BJ (cell line): ENCODE measurements at regions not wholly inside any gene's neighbourhood (a gene's known extent, or its start where the extent isn't known, plus 50 kb on each side); places are given as distances from the start of the nearest gene placed in this dataset.

Experiments
- CTCF ChIA-PET: fragments of 350-600 bp; formaldehyde crosslinking; extraction: SDS; loops from one replicate; lab custom pipeline; 2021; ENCODE audit warnings: antibody characterized with exemption, inconsistent platforms; lab: Yijun Ruan, JAX
- POLR2A ChIA-PET: fragments of 300-600 bp; sonication (Branson Sonifier 250); formaldehyde crosslinking; extraction: SDS; loops from one replicate; lab custom pipeline; 2021; ENCODE audit warnings: antibody characterized with exemption; lab: Charles Lee
- DNase-seq: peaks from one replicate; pipeline ENCODE4 v3.0.0-alpha.2; 2011; ENCODE audit warnings: low read depth
- H3K27me3 ChIP-seq: 2 replicates; pipeline ENCODE4 v1.6.0; 2011; ENCODE audit warnings: low read length; ENCODE audit not compliant: control insufficient read depth, insufficient read depth
- H3K36me3 ChIP-seq: 2 replicates; pipeline ENCODE4 v1.5.1; 2011; ENCODE audit warnings: low read length; ENCODE audit not compliant: control insufficient read depth, insufficient read depth
- H3K4me3 ChIP-seq: 2 replicates; pipeline ENCODE4 v1.5.1; 2011; ENCODE audit warnings: low read depth, mild to moderate bottlenecking, control low read depth, low read length
- TF ChIP-seq, protein P1 (sequence below): IDR thresholded peaks from 2 replicates; pipeline ENCODE4 v1.5.1; 2011; ENCODE audit warnings: low read depth, mild to moderate bottlenecking, control low read depth, inconsistent platforms, low read length, moderate library complexity; ENCODE audit not compliant: insufficient read depth

DNA sequence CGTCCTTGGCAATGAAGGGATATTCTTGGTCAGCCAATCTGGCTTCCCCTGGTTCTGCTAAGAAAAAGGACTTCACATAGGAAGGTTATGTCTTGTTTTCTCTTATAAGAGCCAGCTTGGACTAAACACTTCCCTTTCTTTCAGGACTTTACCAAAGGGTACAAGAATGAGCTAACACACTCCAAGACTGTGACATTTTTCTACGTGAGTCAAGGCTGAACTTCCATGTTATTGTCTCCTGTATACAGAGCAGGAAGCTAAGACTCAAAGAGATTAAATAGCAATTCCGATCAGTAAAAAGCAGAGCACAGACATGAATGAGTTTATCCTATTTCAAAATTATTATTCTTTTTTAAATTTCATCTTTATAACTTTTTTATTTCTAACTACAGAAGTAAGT lies 63.3 kb upstream of the STT3B start:
- CTCF ChIA-PET: no interaction called here
- H3K27me3 ChIP-seq: peaks cover 4% of the 10 kb centered on the region
- DNase-seq: no peak
- TF ChIP-seq, protein P1, sequence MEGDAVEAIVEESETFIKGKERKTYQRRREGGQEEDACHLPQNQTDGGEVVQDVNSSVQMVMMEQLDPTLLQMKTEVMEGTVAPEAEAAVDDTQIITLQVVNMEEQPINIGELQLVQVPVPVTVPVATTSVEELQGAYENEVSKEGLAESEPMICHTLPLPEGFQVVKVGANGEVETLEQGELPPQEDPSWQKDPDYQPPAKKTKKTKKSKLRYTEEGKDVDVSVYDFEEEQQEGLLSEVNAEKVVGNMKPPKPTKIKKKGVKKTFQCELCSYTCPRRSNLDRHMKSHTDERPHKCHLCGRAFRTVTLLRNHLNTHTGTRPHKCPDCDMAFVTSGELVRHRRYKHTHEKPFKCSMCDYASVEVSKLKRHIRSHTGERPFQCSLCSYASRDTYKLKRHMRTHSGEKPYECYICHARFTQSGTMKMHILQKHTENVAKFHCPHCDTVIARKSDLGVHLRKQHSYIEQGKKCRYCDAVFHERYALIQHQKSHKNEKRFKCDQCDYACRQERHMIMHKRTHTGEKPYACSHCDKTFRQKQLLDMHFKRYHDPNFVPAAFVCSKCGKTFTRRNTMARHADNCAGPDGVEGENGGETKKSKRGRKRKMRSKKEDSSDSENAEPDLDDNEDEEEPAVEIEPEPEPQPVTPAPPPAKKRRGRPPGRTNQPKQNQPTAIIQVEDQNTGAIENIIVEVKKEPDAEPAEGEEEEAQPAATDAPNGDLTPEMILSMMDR: no peak
- no peak overlapping the region for H3K4me3 ChIP-seq
- POLR2A ChIA-PET: no interaction called here
- H3K36me3 ChIP-seq: no peaks in the 10 kb centered on the region

DNA sequence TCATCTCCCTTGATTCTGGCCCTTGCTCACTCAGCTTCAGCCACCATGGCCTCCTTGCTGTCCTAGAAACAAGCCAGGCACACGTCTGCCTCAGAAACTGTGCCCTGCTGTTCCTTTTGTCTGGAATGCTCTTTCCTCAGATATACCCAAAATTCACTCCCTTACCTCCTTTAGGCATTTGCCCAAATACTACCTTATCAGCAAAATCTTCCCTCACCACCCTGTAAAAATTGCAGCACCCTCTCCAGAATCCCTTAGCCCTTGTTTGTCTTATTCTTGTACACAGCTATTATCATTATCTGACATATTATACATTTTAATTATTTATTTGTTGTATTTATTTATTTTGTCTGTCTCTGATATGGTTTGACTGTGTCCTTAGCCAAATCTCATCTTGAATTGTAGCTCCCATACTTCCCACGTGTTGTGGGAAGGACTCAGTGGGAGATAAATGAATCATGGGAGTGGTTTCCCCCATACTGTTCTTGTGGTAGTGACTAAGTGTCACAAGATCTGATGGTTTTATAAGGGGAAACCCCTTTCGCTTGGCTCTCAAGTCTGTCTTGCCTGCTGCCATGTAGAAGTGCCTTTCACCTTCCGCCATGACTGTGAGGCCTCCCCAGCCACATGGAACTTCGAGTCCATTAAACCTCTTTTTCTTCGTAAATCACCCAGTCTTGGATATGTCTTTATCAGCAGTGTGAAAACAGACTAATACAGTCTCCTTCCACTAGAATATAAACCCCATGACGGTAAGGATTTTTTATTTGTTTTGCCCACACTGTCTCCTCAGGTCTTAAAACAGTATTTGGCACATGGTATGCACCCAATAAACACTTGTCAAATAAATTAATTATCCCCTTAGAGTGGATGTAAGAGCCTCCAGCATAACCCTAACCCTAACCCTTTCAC lies 60.0 kb upstream of the STT3B start:
- TF ChIP-seq, protein P1: no peak
- no peak for DNase-seq
- ChIA-PET POLR2A (no interaction called here), CTCF (no interaction called here)
- Histone ChIP-seq H3K4me3 (no peak overlapping the region), H3K27me3 (peaks cover 2% of the 10 kb centered on the region), H3K36me3 (no peaks in the 10 kb centered on the region)

DNA sequence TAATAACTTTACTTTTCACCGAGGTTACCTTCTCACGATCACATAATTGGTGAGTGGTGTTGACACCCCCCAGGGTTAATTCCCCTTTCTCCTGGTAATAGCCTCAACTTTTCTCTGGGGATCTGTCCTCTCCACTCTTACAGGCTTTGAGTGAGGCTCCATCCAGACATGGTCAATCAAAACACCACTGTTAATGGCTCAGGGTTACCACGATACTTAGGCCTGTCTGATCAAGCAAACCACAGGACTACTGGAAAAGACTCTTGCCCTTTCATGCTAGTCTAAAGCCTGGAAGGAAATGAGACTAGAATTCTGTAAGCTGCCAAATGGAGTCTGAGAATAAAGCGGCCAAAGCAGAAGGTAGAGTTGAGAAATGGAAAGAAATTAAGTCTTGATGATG lies 56.5 kb upstream of the STT3B start:
- CTCF ChIA-PET: no interaction called here
- no peaks in the 10 kb centered on the region for H3K27me3 ChIP-seq
- no peak overlapping the region for H3K4me3 ChIP-seq
- POLR2A ChIA-PET: no interaction called here
- no peak for DNase-seq
- H3K36me3 ChIP-seq: no peaks in the 10 kb centered on the region
- TF ChIP-seq, protein P1: no peak

DNA sequence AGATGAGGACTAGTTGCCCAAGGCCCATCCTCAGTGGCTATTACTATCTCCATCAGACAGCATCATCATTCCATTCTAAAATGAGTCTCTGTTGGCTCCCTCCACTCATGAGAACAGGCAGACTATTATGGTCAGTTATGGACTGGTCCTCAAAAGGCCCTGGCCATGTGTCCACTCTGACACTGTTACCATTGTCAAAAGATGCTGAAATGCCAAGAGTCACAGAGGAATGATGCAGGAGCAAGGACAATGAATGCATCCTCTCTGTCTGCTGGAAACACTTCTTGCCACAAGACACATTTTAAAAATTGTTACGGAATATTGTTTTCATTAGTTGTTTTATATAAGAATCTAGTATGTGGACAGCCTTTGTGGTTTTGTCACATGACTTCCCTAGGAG lies 53.3 kb upstream of the STT3B start:
- Histone ChIP-seq H3K4me3 (no peak overlapping the region), H3K36me3 (no peaks in the 10 kb centered on the region), H3K27me3 (no peaks in the 10 kb centered on the region)
- CTCF ChIA-PET: no interaction called here
- no peak for DNase-seq
- TF ChIP-seq, protein P1: no peak
- POLR2A ChIA-PET: no interaction called here

DNA sequence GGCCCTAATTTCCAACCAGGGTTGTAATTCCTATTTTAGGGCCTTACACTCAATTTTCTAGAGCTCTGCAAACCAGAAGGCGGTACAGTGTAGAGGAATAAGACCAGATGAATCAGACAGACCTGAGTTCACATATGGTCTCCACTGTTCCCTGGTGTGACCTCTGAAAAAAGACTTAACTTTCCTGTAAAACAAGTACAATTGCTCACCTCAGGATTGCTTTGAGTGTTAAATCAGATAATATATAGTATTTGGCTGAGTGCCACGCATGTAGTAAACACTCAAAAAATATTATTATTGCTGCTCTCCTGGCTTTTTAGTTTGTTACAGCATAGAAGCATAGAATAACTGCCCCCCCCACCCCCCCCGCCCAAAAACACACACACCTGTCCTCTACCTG lies 51.0 kb upstream of the STT3B start:
- DNase-seq: no peak
- Histone ChIP-seq H3K27me3 (no peaks in the 10 kb centered on the region), H3K4me3 (no peak overlapping the region), H3K36me3 (no peaks in the 10 kb centered on the region)
- CTCF ChIA-PET: no interaction called here
- POLR2A ChIA-PET: no interaction called here
- TF ChIP-seq, protein P1: no peak
